ENCODE measurements at regions not wholly inside any gene's neighbourhood (a gene's known extent, or its start where the extent isn't known, plus 50 kb on each side); places are given as distances from the start of the nearest gene placed in this dataset.
"Not testable (repeated sequence)": the region's sequence is repeated elsewhere in the genome, so short reads cannot be mapped to it uniquely, and the experiment has no call there.

GRCh38 chr18:73340135-73340977 lies 472.6 kb upstream of the NETO1 start:
- H3K27ac ChIP-seq, result no peak overlapping the region
- TF ChIP-seq, protein P1, sequence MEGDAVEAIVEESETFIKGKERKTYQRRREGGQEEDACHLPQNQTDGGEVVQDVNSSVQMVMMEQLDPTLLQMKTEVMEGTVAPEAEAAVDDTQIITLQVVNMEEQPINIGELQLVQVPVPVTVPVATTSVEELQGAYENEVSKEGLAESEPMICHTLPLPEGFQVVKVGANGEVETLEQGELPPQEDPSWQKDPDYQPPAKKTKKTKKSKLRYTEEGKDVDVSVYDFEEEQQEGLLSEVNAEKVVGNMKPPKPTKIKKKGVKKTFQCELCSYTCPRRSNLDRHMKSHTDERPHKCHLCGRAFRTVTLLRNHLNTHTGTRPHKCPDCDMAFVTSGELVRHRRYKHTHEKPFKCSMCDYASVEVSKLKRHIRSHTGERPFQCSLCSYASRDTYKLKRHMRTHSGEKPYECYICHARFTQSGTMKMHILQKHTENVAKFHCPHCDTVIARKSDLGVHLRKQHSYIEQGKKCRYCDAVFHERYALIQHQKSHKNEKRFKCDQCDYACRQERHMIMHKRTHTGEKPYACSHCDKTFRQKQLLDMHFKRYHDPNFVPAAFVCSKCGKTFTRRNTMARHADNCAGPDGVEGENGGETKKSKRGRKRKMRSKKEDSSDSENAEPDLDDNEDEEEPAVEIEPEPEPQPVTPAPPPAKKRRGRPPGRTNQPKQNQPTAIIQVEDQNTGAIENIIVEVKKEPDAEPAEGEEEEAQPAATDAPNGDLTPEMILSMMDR (conservative IDR thresholded peaks at IDR 0.05), result no peak

DNA sequence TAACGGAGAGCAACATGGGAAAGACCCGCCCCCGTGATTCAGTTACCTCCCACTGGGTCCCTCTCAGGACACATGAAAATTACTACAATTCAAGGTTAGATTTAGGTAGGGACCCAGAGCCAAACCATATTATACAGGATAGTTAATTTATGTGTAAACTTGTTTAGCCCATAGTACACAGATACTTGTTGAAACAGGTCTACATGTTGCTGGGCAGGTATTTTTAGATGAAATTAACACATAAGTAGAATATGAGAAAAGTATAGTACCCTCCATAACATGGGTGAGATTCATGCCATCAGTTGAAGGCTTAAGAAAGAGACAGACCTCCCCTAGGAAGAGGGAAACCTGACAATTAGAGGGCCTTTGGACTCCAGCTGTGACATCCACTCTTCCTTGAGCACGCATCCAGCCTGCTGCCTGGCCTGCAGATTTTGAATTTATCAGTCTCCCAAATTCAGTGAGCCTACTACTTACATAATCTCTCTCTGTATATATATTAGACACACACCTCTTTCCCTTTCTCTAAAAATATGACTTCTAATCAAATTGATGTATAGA lies 463.5 kb upstream of the NETO1 start:
- TF ChIP-seq, protein P1 (conservative IDR thresholded peaks at IDR 0.05), result no peak
- no peak overlapping the region for H3K27ac ChIP-seq

- H3K27ac ChIP-seq, result not testable (repeated sequence)
Measured at GRCh38 chr18:73330106-73330505, 462.3 kb upstream of the NETO1 start.

DNA sequence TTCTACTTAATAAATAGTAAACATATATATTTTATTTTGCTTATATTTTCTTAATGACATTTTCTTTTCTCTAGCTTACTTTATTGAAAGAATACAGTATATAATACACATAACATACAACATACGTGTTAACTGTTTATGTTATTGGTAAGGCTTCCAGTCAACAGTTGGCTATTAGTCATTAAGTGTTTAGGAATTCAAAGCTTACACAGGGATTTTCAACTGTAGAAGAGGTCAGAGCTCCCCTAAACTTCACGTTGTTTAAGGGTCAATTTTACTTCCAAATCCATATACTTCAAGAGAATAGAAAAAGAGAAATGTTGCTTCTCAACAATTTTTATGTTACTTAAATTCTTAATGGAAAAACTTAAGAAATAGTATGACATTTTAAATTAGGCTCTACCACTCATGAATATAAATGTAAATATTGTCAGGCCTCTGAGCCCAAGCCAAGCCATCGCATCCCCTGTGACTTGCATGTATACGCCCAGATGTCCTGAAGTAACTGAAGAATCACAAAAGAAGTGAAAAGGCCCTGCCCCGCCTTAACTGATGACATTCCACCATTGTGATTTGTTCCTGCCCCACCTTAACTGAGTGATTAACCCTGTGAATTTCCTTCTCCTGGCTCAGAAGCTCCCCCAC lies 456.5 kb upstream of the NETO1 start:
- H3K27ac ChIP-seq, result not testable (repeated sequence)

DNA sequence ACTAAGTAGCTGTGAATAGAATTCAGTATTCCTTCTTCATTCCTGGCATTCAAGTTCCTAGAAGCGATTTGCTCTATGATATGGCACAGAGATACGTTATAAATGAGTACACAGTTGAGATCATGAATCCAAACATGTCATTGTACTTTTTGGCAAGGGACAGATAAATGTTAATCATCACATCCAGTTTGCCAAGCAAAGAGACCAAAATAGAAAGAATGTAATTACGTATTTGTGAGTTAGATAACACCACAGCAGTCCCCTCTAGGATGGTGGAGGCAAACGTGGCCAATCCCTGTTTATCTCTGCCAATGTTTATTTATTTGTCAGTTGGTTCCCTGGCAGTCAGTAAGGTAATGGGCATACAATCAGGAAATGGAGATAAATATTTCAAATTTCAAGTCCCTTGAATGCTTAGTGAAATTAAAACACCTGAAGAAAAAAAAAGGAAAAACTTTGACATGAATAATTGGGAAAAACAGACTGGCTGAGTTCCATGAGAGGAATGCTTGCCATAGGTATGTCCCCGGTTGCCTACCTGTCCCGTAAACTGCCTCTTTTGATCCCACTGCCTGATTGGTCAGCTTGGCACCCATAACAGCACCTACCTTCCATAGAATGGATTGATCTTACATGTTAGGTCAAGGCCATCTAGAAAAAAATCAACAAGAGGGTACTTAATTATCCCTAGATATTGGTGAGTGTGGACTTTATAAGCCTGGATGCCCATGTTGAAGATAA lies 451.1 kb upstream of the NETO1 start:
- TF ChIP-seq, protein P1 (conservative IDR thresholded peaks at IDR 0.05), result no peak
- peak overlapping the region; percentile 66 for H3K27ac ChIP-seq

GRCh38 chr18:73316513-73316912 lies 448.7 kb upstream of the NETO1 start:
- H3K27ac ChIP-seq, result no peak overlapping the region
- TF ChIP-seq, protein P1 (conservative IDR thresholded peaks at IDR 0.05), result no peak

DNA sequence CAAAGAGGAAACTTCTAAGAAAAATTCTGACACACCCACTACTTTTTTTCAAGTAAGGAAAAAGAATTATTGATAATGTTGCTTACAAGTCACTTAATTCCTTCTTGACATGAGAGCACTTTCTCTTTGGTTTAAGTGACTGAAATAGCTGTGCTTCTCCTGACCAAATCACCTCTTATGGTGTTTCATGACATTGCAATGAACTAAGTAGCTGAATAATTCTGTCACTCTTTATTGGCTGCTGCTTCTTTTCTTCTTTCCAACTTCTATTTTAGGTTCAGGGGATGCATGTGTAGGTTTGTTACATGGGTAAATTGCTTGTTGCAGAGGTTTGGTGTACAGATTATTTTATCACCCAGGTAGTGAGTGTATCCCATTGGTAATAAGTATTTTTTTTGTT lies 447.6 kb upstream of the NETO1 start:
- TF ChIP-seq, protein P1 (conservative IDR thresholded peaks at IDR 0.05), result no peak
- no peak overlapping the region for H3K27ac ChIP-seq

DNA sequence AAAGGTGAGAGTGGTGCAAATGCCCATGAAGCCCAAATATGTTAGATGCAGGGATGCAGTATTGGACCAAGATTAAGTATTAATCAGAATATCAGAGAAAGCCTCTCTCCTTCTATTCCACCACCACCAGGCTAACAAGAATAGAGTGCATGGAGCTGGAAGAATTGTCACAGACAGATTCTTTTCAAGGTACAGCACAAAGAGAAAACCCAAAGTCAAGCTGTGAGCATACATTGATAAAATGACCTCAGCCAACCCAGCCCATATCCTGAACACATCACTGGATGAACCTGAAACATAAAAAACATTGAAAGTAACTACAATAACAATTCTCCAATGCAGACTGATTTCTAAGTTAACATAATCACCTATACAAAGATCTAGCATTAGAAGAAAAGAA lies 445.7 kb upstream of the NETO1 start:
- TF ChIP-seq, protein P1 (conservative IDR thresholded peaks at IDR 0.05), result no peak
- no peak overlapping the region for H3K27ac ChIP-seq
